ENCODE measurements at regions not wholly inside any gene's neighbourhood (a gene's known extent, or its start where the extent isn't known, plus 50 kb on each side); places are given as distances from the start of the nearest gene placed in this dataset.

DNA sequence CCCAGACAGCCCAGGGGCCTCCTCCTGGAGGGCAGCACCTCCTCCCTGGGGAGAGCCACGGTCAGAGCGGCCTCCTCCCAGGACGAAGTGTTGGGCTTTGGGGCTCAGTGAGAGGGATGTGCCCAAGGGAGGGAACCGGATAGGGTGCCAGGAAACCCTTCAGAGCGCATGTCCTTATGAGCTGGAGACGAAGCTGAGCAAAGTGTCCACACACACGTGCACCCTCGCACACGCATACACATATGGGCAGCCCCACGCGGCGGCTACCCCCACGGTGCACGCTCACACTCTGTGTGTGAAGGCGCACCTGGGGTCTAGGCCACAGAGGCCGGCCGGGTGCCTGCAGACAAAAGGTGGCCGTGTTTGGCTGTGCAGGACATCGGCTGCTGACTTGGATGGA lies 106.1 kb upstream of the HDAC4 start:
- Mint-ChIP-seq H3K4me1 (peaks cover 9% of the 10 kb centered on the region), H3K4me3 (no peak overlapping the region), H3K9me3 (no peaks in the 10 kb centered on the region; the same call in 2 of the 3 replicates), H3K36me3 (ENCODE audit: low read depth) (no peaks in the 10 kb centered on the region), H3K27ac (no peak overlapping the region), H3K27me3 (ENCODE audit: insufficient read depth, low read depth, poor library complexity) (peaks cover 9% of the 10 kb centered on the region)
- ATAC-seq (no peak), DNase-seq (ENCODE audit: low spot score) (no peak)
- no peaks in the 10 kb centered on the region for H3K27me3 ChIP-seq (ENCODE audit: insufficient read depth)
- no peaks in the 10 kb centered on the region for H3F3A ChIP-seq (replicated peaks; ENCODE audit: low read depth)
- no peaks in the 10 kb centered on the region for H3K79me2 ChIP-seq (replicated peaks; ENCODE audit: insufficient read depth)
- 0 out of 2 replicates have a peak overlapping the region, but pooled peaks have one; percentile 74 for H2AFZ ChIP-seq
- no peak overlapping the region for H3K4me3 ChIP-seq
- no peaks in the 10 kb centered on the region for H3K36me3 ChIP-seq (ENCODE audit: insufficient read depth)
- no peaks in the 10 kb centered on the region for H3K9me2 ChIP-seq (ENCODE audit: insufficient read depth)
- H3K4me2 ChIP-seq, result no peak overlapping the region
- H4K20me1 ChIP-seq (replicated peaks; ENCODE audit: insufficient read depth), result no peaks in the 10 kb centered on the region
- TF ChIP-seq CREB1 (CRISPR knock-in tag; IDR thresholded peaks at IDR 0.05; ENCODE audit: low read depth), result no peak
- TF ChIP-seq JUNB (IDR thresholded peaks at IDR 0.05; ENCODE audit: unreplicated experiment), result no peak
- TF ChIP-seq, protein P1, sequence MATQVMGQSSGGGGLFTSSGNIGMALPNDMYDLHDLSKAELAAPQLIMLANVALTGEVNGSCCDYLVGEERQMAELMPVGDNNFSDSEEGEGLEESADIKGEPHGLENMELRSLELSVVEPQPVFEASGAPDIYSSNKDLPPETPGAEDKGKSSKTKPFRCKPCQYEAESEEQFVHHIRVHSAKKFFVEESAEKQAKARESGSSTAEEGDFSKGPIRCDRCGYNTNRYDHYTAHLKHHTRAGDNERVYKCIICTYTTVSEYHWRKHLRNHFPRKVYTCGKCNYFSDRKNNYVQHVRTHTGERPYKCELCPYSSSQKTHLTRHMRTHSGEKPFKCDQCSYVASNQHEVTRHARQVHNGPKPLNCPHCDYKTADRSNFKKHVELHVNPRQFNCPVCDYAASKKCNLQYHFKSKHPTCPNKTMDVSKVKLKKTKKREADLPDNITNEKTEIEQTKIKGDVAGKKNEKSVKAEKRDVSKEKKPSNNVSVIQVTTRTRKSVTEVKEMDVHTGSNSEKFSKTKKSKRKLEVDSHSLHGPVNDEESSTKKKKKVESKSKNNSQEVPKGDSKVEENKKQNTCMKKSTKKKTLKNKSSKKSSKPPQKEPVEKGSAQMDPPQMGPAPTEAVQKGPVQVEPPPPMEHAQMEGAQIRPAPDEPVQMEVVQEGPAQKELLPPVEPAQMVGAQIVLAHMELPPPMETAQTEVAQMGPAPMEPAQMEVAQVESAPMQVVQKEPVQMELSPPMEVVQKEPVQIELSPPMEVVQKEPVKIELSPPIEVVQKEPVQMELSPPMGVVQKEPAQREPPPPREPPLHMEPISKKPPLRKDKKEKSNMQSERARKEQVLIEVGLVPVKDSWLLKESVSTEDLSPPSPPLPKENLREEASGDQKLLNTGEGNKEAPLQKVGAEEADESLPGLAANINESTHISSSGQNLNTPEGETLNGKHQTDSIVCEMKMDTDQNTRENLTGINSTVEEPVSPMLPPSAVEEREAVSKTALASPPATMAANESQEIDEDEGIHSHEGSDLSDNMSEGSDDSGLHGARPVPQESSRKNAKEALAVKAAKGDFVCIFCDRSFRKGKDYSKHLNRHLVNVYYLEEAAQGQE (IDR thresholded peaks at IDR 0.05; ENCODE audit: unreplicated experiment), result no peak
- TF ChIP-seq, protein P2, sequence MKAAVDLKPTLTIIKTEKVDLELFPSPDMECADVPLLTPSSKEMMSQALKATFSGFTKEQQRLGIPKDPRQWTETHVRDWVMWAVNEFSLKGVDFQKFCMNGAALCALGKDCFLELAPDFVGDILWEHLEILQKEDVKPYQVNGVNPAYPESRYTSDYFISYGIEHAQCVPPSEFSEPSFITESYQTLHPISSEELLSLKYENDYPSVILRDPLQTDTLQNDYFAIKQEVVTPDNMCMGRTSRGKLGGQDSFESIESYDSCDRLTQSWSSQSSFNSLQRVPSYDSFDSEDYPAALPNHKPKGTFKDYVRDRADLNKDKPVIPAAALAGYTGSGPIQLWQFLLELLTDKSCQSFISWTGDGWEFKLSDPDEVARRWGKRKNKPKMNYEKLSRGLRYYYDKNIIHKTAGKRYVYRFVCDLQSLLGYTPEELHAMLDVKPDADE (IDR thresholded peaks at IDR 0.05), result no peak
- no peak for TF ChIP-seq NANOG (IDR thresholded peaks at IDR 0.05; ENCODE audit: borderline replicate concordance)
- TF ChIP-seq EZH2 (IDR thresholded peaks at IDR 0.05; ENCODE audit: low read depth, unreplicated experiment), result no peak
- TF ChIP-seq, protein P3, sequence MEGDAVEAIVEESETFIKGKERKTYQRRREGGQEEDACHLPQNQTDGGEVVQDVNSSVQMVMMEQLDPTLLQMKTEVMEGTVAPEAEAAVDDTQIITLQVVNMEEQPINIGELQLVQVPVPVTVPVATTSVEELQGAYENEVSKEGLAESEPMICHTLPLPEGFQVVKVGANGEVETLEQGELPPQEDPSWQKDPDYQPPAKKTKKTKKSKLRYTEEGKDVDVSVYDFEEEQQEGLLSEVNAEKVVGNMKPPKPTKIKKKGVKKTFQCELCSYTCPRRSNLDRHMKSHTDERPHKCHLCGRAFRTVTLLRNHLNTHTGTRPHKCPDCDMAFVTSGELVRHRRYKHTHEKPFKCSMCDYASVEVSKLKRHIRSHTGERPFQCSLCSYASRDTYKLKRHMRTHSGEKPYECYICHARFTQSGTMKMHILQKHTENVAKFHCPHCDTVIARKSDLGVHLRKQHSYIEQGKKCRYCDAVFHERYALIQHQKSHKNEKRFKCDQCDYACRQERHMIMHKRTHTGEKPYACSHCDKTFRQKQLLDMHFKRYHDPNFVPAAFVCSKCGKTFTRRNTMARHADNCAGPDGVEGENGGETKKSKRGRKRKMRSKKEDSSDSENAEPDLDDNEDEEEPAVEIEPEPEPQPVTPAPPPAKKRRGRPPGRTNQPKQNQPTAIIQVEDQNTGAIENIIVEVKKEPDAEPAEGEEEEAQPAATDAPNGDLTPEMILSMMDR (conservative IDR thresholded peaks at IDR 0.05; ENCODE audit: low read depth in 2 of 2), result no peak
- TF ChIP-seq ZNF331 (CRISPR knock-in tag; IDR thresholded peaks at IDR 0.05; ENCODE audit: low read depth), result no peak
- H3K27ac ChIP-seq (ENCODE audit: low read depth), result no peak overlapping the region
- H3K4me1 ChIP-seq (ENCODE audit: insufficient read depth), result no peaks in the 10 kb centered on the region
